ENCODE measurements at regions not wholly inside any gene's neighbourhood (a gene's known extent, or its start where the extent isn't known, plus 50 kb on each side); places are given as distances from the start of the nearest gene placed in this dataset.

DNA sequence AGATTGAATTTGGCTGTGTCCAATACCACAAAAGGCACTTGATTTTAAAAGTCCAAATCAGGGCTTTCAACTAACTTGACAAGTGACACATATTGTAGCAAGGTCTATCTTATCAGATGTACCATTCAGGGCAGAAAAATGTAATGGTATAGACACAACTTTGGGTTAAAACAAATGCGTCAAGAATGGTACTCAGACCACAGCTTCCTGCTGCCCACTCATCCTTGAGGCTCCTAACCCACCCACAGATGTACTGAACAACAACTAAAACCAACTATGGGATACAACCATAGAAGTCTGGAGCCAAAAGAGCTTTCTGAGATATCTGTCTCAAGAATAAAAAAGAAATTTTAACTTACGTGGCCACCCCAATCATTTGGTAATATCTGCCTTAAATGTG is 105.2 kb downstream of the RBM43 start:
- no peak for TF ChIP-seq ZFX (IDR thresholded peaks at IDR 0.05)
- TF ChIP-seq, protein P1, sequence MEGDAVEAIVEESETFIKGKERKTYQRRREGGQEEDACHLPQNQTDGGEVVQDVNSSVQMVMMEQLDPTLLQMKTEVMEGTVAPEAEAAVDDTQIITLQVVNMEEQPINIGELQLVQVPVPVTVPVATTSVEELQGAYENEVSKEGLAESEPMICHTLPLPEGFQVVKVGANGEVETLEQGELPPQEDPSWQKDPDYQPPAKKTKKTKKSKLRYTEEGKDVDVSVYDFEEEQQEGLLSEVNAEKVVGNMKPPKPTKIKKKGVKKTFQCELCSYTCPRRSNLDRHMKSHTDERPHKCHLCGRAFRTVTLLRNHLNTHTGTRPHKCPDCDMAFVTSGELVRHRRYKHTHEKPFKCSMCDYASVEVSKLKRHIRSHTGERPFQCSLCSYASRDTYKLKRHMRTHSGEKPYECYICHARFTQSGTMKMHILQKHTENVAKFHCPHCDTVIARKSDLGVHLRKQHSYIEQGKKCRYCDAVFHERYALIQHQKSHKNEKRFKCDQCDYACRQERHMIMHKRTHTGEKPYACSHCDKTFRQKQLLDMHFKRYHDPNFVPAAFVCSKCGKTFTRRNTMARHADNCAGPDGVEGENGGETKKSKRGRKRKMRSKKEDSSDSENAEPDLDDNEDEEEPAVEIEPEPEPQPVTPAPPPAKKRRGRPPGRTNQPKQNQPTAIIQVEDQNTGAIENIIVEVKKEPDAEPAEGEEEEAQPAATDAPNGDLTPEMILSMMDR (conservative IDR thresholded peaks at IDR 0.05): no peak
- H3K27ac ChIP-seq: no peak overlapping the region

DNA sequence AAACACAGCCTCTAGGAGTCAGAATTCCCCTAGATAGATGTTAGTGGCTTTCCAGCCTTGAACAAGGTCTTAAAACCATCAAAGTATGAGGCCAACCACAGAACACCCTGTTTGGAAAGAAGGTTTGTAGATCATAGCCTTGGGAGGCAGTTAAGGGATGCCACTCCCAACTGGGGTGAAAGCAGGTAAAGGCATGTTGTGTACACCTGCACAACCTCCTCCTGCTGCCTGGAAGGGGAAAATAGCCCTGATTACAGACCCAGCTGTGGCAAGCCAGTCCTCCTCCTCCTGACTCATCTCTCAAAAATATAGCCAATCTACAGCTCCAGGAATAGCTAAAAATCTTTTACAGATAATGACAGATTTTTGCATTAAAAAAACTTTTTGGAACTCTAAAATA is 108.1 kb downstream of the RBM43 start:
- no peak for TF ChIP-seq ZFX (IDR thresholded peaks at IDR 0.05)
- TF ChIP-seq, protein P1 (conservative IDR thresholded peaks at IDR 0.05): no peak
- no peak overlapping the region for H3K27ac ChIP-seq

DNA sequence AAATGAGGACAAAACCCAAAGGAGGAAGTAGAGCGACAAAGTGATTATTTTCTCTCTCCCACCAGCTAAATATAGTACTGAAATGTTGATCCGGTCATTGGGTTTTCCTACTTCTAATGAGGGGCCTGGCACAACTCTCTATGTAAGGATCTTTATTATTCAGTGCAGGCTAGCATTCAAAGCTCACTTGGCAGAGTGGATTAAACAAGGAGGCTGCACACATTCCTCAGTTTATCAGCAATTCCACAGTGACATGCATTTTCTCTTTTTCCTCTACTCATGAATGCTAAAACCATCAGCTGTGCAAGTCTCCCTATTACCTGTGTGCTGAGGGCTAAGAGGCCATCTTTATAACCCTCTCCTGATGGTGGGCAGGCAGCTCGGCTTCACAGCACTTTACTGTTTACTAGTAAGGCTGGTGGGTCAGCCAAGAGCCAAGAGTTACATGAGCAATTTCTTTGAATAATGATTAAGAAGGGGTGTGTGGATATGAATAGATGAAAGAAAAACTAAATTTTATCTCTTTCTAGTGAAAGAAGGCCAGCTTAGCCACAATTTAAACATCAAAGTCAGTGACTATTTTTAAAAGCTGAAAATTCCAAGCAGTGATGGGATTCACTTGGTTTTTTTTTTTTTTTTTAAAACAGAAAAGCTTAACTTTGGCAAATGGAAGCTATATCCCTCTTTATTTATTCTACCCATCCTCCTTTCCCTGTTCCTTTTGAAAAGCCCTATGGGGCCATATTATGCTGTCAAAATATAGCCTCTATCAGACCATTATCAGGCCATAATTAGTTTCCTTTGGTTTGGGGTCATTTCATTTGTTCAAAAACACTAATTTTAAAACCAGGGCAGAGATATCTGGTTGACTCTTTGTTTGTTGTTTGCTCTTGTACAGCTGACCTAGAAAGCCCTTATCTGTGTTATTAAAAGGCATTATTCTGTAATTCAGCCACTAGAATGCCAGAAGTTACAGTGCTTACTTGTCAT is 111.0 kb downstream of the RBM43 start:
- TF ChIP-seq, protein P1 (conservative IDR thresholded peaks at IDR 0.05): no peak
- TF ChIP-seq ZFX (IDR thresholded peaks at IDR 0.05): no peak
- no peak overlapping the region for H3K27ac ChIP-seq

DNA sequence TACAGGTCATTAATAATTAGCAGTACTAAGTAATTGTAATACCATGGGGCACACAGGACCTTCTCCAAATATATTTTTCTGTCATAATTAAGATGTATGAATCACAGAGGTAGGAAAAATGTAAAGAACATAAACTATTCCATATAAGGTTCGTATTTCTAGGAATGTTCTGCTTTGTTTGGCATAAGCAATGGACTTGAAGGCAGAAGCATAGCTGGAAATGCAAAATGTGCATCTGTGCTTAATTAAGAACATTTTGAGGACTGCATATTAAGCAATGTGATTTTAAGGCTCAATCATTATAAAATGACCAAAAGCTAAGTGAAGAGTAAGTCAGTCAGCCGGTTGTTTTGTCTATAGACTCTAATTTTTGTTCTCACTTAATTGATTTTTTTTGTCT is 123.2 kb downstream of the RBM43 start:
- no peak overlapping the region for H3K27ac ChIP-seq
- TF ChIP-seq, protein P1 (conservative IDR thresholded peaks at IDR 0.05): no peak
- no peak for TF ChIP-seq ZFX (IDR thresholded peaks at IDR 0.05)

DNA sequence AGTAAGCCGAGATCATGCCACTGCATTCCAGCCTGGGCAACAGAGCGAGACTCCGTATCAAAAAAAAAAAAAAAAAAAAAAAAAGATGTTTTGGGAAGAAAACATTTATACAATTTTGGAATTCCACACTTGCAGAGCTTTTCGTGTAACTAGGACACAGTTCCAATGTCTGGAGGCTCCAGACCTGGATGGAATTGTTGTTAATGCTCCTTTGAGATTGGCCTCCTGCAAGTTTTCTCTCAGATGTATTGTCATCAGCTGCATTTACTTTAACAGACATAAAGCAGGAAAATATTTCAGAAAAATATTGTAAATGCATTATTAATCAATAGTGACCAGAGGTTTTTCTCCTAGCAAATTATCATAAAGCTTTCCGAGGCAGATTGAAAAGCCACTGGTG is 124.1 kb downstream of the RBM43 start:
- TF ChIP-seq, protein P1 (conservative IDR thresholded peaks at IDR 0.05): no peak
- no peak for TF ChIP-seq ZFX (IDR thresholded peaks at IDR 0.05)

DNA sequence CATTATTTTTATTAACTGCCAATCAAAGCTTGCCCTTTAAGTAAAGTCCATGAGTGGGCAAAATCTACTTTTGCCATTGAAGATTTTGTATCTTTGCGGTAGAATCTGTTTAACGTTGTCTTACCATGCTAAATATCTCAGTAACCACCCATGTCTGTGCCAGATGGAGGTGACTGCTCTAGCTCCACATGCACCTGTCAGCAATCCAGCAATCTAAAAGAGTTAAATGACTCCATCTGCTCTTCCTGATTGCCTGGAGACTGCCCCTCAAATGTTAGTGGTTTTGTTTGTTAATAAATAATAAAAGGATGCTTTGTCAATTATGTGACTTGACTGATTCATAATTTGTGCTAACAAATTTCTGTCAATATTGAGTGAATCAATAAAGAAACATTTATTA is 141.7 kb downstream of the RBM43 start:
- TF ChIP-seq, protein P1 (conservative IDR thresholded peaks at IDR 0.05): no peak
- no peak for TF ChIP-seq ZFX (IDR thresholded peaks at IDR 0.05)
- no peak overlapping the region for H3K27ac ChIP-seq

More for the DNA sequence above, 124.1 kb downstream of the RBM43 start:
- no peak overlapping the region for H3K27ac ChIP-seq

DNA sequence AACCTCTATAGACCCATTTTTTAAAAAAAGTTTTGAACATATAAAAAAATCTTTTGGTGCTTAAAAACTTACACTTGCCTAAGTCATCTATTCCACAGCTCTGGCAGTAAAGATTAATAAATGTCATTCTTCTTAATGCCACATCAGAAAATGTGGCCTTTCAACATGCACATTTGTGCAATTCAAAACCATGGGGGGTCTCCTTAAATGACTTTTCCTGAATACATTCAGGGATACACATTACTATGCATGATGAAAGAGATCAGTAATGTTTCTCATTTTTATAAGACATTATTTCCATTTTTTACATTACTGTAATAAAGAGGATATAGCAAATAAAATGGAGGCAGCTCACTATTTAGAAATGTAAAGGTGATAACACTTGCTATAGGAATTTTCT is 142.3 kb downstream of the RBM43 start:
- TF ChIP-seq ZFX (IDR thresholded peaks at IDR 0.05): no peak
- TF ChIP-seq, protein P1 (conservative IDR thresholded peaks at IDR 0.05): no peak
- H3K27ac ChIP-seq: no peak overlapping the region
